ENCODE measurements at regions not wholly inside any gene's neighbourhood (a gene's known extent, or its start where the extent isn't known, plus 50 kb on each side); places are given as distances from the start of the nearest gene placed in this dataset.

GRCh38 chr6:84524636-84525035, 239.8 kb downstream of the TBX18 start:
- no peak for DNase-seq (ENCODE audit: low spot score)

GRCh38 chr6:84522135-84522549, 242.3 kb downstream of the TBX18 start:
- peak; percentile 43 for DNase-seq (ENCODE audit: low spot score)

GRCh38 chr6:84521511-84521910, 242.9 kb downstream of the TBX18 start:
- no peak for DNase-seq (ENCODE audit: low spot score)

- DNase-seq (ENCODE audit: low spot score), result no peak
Measured at GRCh38 chr6:84517741-84518530, 246.5 kb downstream of the TBX18 start.

DNA sequence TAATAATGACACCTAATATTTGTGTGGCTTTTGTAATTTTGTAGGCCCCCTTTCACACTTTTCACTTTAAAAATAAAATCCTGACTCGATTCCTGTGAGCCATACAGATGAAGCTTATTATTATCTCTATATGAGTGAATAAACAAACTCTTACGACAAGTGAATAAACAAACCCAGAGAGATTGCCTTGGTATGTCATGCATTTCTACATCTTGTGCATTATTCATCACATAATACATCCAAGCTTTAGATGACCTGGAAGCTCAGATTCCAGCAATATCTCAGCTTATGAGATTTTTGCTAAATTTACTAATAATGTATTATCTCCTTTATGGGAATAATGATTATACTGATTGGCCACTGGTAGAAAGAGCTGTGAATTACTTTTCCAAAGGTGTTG, 248.2 kb downstream of the TBX18 start:
- DNase-seq (ENCODE audit: low spot score), result no peak

- DNase-seq (ENCODE audit: low spot score), result no peak
Measured at GRCh38 chr6:84515067-84515466, 249.3 kb downstream of the TBX18 start.

- DNase-seq (ENCODE audit: low spot score), result no peak
Measured at GRCh38 chr6:84514089-84514971, 250.1 kb downstream of the TBX18 start.

GRCh38 chr6:84512391-84512790, 252.0 kb downstream of the TBX18 start:
- no peak for DNase-seq (ENCODE audit: low spot score)

DNA sequence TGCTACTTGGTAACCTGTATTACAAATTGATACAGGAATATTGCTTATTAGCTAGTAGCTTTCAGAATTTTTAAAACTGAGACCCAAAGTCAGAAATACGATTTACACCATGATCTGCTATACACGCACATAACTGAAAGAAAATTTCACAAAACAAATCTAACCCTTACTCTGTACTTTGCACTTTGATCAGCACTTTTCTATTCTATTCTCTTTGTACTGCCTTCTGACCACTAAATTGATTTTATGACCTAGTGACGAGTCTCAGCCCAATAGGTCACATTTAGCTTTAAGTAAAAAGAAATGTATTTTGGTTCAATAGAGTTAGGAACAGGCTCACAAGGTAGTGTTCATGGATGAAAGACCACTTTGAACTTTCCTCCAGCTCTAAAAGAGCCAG, 252.5 kb downstream of the TBX18 start:
- DNase-seq (ENCODE audit: low spot score), result no peak

DNA sequence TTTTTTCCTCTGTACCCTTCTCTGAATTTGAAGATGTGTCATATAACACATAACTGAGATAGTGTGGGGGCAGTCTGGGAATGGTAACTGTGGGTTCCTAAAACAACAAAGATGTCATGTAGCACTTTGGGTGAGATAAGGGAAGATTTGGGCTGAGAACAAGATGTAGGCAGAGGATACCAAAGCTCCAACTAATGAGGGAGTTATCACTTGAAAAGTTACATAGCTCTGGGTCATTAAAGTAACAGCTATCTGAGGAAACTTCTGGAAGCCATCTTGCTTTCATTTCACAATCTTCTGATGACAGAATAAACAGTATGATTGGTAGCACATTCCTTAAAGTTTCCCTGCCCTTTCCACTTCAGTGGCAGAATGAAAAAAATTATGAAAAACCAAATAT, 255.4 kb downstream of the TBX18 start:
- no peak for DNase-seq (ENCODE audit: low spot score)

GRCh38 chr6:84508334-84508733, 256.1 kb downstream of the TBX18 start:
- DNase-seq (ENCODE audit: low spot score), result no peak

- no peak for DNase-seq (ENCODE audit: low spot score)
Measured at GRCh38 chr6:84504025-84504424, 260.4 kb downstream of the TBX18 start.

GRCh38 chr6:84501315-84501714, 263.1 kb downstream of the TBX18 start:
- no peak for DNase-seq (ENCODE audit: low spot score)

GRCh38 chr6:84500726-84501125, 263.7 kb downstream of the TBX18 start:
- no peak for DNase-seq (ENCODE audit: low spot score)

DNA sequence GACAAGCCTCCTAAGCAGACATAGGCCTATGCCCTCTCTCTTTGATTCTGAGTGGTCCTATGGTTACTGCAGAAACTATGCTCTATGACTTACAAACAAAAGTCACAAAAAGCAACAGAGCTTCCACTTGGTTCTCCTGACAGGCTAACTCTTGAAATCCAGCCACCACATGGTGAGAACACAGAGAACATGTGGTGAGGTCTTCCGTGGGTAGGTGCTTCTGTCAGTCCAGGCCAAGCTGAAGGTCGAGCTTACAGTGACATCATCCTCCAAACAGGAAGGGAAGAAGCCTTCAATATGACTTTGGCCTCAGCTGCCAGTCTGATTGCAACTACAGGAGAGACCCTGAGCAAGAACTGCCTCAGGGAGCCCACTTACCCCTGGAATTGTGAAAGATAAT, 265.5 kb downstream of the TBX18 start:
- no peak for DNase-seq (ENCODE audit: low spot score)

- DNase-seq (ENCODE audit: low spot score), result no peak
Measured at GRCh38 chr6:84492241-84493165, 265.1 kb upstream of the CEP162 start.

DNA sequence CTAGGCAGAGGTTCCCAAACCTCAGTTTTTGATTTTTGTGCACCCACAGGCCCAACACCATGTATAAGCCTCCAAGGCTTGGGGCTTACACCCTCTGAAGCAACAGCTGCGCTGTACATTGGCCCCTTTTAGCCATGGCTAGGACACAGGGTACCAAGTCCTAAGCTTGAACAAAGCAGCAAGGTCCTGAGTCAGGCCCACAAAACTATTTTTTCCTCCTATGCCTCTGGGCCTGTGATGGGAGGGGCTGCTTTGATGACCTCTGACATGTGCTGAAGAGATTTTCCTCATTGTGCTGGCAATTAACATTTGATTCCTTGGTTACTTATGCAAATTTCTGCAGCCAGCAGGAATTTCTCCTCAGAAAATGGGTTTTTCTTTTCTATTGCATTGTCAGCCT, 262.2 kb upstream of the CEP162 start:
- DNase-seq (ENCODE audit: low spot score), result no peak

GRCh38 chr6:84486526-84486925, 259.1 kb upstream of the CEP162 start:
- no peak for DNase-seq (ENCODE audit: low spot score)

- DNase-seq (ENCODE audit: low spot score), result no peak
Measured at GRCh38 chr6:84469144-84469543, 241.7 kb upstream of the CEP162 start.

GRCh38 chr6:84467296-84467695, 239.9 kb upstream of the CEP162 start:
- no peak for DNase-seq (ENCODE audit: low spot score)

GRCh38 chr6:84466511-84466910, 239.1 kb upstream of the CEP162 start:
- DNase-seq (ENCODE audit: low spot score), result peak; percentile 33

DNA sequence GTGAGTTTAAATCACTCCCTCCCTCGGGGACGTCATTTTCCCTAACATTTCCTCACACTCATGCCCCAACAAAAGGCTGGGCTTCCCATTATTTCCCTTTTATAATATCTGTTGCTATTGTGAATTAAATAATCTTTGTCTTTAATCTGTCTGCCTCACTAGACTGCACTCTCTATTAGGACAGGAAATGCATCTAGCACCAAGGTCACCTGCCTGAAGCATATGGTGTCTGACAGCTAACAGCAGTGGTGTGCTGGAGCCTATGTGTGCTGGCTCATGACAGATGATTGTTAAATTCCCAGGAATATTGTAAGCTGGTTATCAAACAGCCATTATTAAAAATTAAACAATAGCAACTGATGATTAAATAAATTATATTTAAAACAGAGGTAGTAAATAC, 237.0 kb upstream of the CEP162 start:
- DNase-seq (ENCODE audit: low spot score), result no peak
